ENCODE measurements at regions not wholly inside any gene's neighbourhood (a gene's known extent, or its start where the extent isn't known, plus 50 kb on each side); places are given as distances from the start of the nearest gene placed in this dataset.

DNA sequence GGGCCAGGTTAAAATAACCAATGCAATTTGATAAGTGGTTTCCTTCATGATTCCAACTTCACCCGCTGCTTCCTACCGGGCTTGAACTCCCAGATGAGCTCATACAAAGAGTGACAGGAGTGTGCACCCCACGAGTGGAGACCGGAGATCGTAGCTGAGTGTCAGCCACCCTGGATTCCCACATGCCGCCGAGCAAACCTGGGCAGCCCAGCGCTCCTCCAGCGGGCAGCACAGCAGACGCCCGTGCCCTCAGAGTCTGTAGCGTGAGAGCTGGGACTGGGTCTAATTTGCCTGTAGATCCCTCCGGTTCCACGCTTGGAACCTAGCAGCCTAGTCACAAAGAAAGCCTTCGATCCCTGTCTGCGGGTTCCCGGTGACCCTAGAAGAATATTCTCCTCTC is 476.1 kb upstream of the MGMT start:
- no peak overlapping the region for H3K27ac Mint-ChIP-seq
- no peaks in the 10 kb centered on the region for H3K4me1 Mint-ChIP-seq (ENCODE audit: low read depth)
- H3K27me3 Mint-ChIP-seq (ENCODE audit: insufficient read depth): peaks cover 1% of the 10 kb centered on the region; the same call in 1 of the 2 replicates
- peaks cover 56% of the 10 kb centered on the region for H3K9me3 Mint-ChIP-seq
- H3K36me3 Mint-ChIP-seq (ENCODE audit: low read depth): no peaks in the 10 kb centered on the region
- DNase-seq: no peak
- TF ChIP-seq, protein P1, sequence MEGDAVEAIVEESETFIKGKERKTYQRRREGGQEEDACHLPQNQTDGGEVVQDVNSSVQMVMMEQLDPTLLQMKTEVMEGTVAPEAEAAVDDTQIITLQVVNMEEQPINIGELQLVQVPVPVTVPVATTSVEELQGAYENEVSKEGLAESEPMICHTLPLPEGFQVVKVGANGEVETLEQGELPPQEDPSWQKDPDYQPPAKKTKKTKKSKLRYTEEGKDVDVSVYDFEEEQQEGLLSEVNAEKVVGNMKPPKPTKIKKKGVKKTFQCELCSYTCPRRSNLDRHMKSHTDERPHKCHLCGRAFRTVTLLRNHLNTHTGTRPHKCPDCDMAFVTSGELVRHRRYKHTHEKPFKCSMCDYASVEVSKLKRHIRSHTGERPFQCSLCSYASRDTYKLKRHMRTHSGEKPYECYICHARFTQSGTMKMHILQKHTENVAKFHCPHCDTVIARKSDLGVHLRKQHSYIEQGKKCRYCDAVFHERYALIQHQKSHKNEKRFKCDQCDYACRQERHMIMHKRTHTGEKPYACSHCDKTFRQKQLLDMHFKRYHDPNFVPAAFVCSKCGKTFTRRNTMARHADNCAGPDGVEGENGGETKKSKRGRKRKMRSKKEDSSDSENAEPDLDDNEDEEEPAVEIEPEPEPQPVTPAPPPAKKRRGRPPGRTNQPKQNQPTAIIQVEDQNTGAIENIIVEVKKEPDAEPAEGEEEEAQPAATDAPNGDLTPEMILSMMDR (IDR thresholded peaks at IDR 0.05): no peak
- no peak overlapping the region for H3K4me3 Mint-ChIP-seq

DNA sequence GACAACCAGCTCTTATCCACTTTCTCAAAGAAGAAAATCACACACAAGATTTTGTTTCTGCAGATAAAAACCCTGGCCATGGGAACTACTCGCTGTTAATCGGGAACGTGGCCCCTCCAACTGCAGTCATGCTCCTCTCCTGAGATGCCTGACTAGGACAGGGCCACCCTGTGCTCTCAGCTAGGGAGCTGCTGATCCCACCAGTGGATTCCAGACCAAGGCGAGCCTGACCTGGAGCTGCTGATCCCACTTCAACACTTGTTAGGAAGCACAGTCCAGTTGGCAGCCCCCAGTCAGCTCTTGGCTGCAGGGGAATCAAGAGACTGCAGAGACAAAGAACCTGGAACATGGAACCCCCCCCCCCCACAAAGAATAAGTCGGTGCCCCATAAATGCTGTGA is 474.3 kb upstream of the MGMT start:
- Mint-ChIP-seq H3K4me1 (ENCODE audit: low read depth) (no peaks in the 10 kb centered on the region), H3K9me3 (peaks cover 52% of the 10 kb centered on the region), H3K36me3 (ENCODE audit: low read depth) (no peaks in the 10 kb centered on the region), H3K4me3 (no peak overlapping the region), H3K27me3 (ENCODE audit: insufficient read depth) (peaks cover 3% of the 10 kb centered on the region), H3K27ac (no peak overlapping the region)
- no peak for DNase-seq
- TF ChIP-seq, protein P1 (IDR thresholded peaks at IDR 0.05): no peak

DNA sequence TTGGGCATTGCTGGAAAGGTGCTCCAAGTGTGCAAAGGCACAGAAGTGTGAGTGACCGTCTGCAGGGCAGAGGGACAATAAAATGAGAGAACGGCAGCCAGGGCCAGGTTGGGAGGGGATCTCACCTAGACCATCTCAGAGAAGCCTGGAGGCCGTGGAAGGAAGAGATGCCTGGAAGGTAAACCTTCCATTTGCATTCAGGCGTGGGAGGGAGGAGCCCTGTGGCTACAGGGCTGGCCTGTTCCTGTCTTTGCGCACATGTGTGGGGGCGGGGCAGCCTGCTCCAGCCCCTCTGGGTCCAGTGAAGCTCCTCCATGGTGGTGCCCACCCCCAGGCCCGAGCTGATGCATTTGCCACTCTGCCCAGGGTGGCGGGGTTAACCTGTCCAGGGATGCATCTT is 473.6 kb upstream of the MGMT start:
- Mint-ChIP-seq H3K4me3 (no peak overlapping the region), H3K27ac (no peak overlapping the region), H3K4me1 (ENCODE audit: low read depth) (no peaks in the 10 kb centered on the region), H3K36me3 (ENCODE audit: low read depth) (no peaks in the 10 kb centered on the region), H3K27me3 (ENCODE audit: insufficient read depth) (peaks cover 3% of the 10 kb centered on the region), H3K9me3 (peaks cover 54% of the 10 kb centered on the region)
- TF ChIP-seq, protein P1 (IDR thresholded peaks at IDR 0.05): no peak
- no peak for DNase-seq

DNA sequence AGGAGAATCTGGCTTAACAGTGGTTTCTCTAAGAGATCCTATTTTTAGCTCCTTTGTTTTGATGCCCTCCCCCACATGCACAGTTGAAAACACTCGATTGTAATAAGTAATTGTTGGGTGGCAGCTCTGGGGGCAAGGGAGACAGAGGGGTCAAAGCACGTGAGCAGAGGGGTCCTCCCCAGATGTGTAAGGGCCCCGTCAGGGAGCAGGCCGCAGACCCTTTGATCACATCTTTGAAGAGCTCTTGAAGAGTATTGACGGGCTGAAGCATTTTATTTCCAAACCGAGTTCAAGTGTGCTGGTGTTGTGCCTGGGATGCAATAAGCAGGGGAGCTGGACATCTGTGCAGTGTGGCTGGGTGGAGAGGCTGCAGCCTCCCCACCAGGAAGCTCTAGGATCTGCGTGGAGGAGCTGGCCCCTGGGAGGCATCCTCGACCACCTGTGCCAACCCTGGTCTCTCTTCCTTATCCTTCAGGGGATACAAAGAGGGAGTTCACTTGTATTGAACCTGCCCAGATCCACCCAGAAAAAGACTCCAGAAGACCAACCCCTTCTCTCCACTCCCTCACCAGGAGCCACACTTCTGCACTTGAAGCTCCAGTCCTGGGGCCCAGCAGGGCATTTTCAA is 473.0 kb upstream of the MGMT start:
- H3K27ac Mint-ChIP-seq: no peak overlapping the region
- DNase-seq: no peak
- no peak overlapping the region for H3K4me3 Mint-ChIP-seq
- TF ChIP-seq, protein P1 (IDR thresholded peaks at IDR 0.05): no peak
- H3K9me3 Mint-ChIP-seq: peaks cover 60% of the 10 kb centered on the region
- H3K36me3 Mint-ChIP-seq (ENCODE audit: low read depth): 0 out of 2 replicates have a peak, but pooled peaks cover 4% of the 10 kb centered on the region
- no peaks in the 10 kb centered on the region for H3K4me1 Mint-ChIP-seq (ENCODE audit: low read depth)
- H3K27me3 Mint-ChIP-seq (ENCODE audit: insufficient read depth): peaks cover 3% of the 10 kb centered on the region

DNA sequence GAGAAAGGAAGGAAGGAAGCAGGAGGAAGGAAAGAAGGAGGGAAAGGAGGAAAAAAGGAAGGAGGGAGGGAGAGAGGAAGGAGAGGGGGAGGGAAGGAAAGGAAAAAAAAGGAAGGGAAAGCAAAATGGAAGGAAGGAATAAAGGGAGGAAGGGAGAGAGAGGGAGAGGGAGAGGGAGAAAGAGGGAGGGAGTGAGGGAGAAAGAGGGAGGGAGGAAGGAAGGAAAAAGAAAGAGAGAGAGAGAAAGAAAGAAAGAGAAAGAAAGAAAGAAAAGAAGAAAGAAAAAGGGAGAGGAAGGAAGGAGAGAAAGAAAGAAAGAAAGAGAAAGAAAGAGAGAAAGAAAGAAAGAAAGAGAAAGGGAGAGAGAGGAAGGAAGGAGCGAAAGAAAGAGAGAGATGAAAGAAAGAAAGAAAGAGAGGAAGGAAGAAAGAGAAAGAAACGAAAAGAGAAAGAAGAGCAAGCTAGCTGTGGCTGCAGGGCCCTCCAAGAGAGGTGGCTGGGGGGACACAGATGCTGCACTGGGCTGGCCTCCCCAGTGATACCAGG is 472.4 kb upstream of the MGMT start:
- DNase-seq: no peak
- TF ChIP-seq, protein P1 (IDR thresholded peaks at IDR 0.05): no peak
- Mint-ChIP-seq H3K36me3 (ENCODE audit: low read depth) (0 out of 2 replicates have a peak, but pooled peaks cover 6% of the 10 kb centered on the region), H3K4me3 (no peak overlapping the region), H3K27me3 (ENCODE audit: insufficient read depth) (peaks cover 3% of the 10 kb centered on the region), H3K9me3 (peaks cover 64% of the 10 kb centered on the region), H3K27ac (no peak overlapping the region), H3K4me1 (ENCODE audit: low read depth) (no peaks in the 10 kb centered on the region)

Data from HFFc6 (cell line).